ENCODE measurements at regions not wholly inside any gene's neighbourhood (a gene's known extent, or its start where the extent isn't known, plus 50 kb on each side); places are given as distances from the start of the nearest gene placed in this dataset.

GRCh38 chr11:94680426-94680825, 87.7 kb upstream of the AMOTL1 start:
- Histone ChIP-seq H4K20me1 (ENCODE audit: control insufficient read depth, extremely low read depth, insufficient read depth, low read length) (no peaks in the 10 kb centered on the region), H3K4me2 (ENCODE audit: extremely low read depth, insufficient read depth, low read length) (no peak overlapping the region), H3K9me3 (ENCODE audit: control insufficient read depth, insufficient read depth, low read depth, low read length) (no peaks in the 10 kb centered on the region), H3K27ac (ENCODE audit: insufficient read depth, low read length) (no peak overlapping the region), H3K27me3 (ENCODE audit: control insufficient read depth, insufficient read depth, low read length) (peaks cover 4% of the 10 kb centered on the region), H3K79me2 (ENCODE audit: control insufficient read depth, insufficient read depth, low read length) (no peaks in the 10 kb centered on the region), H3K36me3 (ENCODE audit: control insufficient read depth, insufficient read depth, low read length) (no peaks in the 10 kb centered on the region), H2AFZ (ENCODE audit: low read length) (no peak overlapping the region), H3K4me3 (replicated peaks in 1 of 4; ENCODE audit: control extremely low read depth in 1 of 4, insufficient read depth in 1 of 4, low read depth in 3 of 4, low read length in 4 of 4) (no peak overlapping the region), H3K9ac (ENCODE audit: insufficient read depth, low read length) (no peak overlapping the region), H3K4me1 (ENCODE audit: control insufficient read depth, extremely low read depth, insufficient read depth, low read length) (no peaks in the 10 kb centered on the region)
- DNase-seq (ENCODE audit: low read depth in 2 of 2), result no peak
- TF ChIP-seq CTCF (conservative IDR thresholded peaks at IDR 0.05 in 1 of 2, IDR thresholded peaks at IDR 0.05 in 1 of 2; ENCODE audit: low read depth in 1 of 2, low read length in 2 of 2) (no peak), EZH2 (IDR thresholded peaks at IDR 0.05; ENCODE audit: low read length, missing control alignments) (no peak)

- H3K27me3 ChIP-seq (ENCODE audit: control insufficient read depth, insufficient read depth, low read length), result peaks cover 4% of the 10 kb centered on the region
- no peaks in the 10 kb centered on the region for H3K79me2 ChIP-seq (ENCODE audit: control insufficient read depth, insufficient read depth, low read length)
- H3K36me3 ChIP-seq (ENCODE audit: control insufficient read depth, insufficient read depth, low read length), result no peaks in the 10 kb centered on the region
- no peak overlapping the region for H3K4me2 ChIP-seq (ENCODE audit: extremely low read depth, insufficient read depth, low read length)
- H3K27ac ChIP-seq (ENCODE audit: insufficient read depth, low read length), result no peak overlapping the region
- no peaks in the 10 kb centered on the region for H4K20me1 ChIP-seq (ENCODE audit: control insufficient read depth, extremely low read depth, insufficient read depth, low read length)
- DNase-seq (ENCODE audit: low read depth in 2 of 2), result no peak
- no peaks in the 10 kb centered on the region for H3K4me1 ChIP-seq (ENCODE audit: control insufficient read depth, extremely low read depth, insufficient read depth, low read length)
- no peak overlapping the region for H3K9ac ChIP-seq (ENCODE audit: insufficient read depth, low read length)
- TF ChIP-seq EZH2 (IDR thresholded peaks at IDR 0.05; ENCODE audit: low read length, missing control alignments) (no peak), CTCF (conservative IDR thresholded peaks at IDR 0.05 in 1 of 2, IDR thresholded peaks at IDR 0.05 in 1 of 2; ENCODE audit: low read depth in 1 of 2, low read length in 2 of 2) (no peak)
- H3K4me3 ChIP-seq (replicated peaks in 1 of 4; ENCODE audit: control extremely low read depth in 1 of 4, insufficient read depth in 1 of 4, low read depth in 3 of 4, low read length in 4 of 4), result no peak overlapping the region
- H3K9me3 ChIP-seq (ENCODE audit: control insufficient read depth, insufficient read depth, low read depth, low read length), result no peaks in the 10 kb centered on the region
- no peak overlapping the region for H2AFZ ChIP-seq (ENCODE audit: low read length)
Measured at GRCh38 chr11:94681140-94681539, 87.0 kb upstream of the AMOTL1 start.

GRCh38 chr11:94681852-94682251, 86.3 kb upstream of the AMOTL1 start:
- no peaks in the 10 kb centered on the region for H3K36me3 ChIP-seq (ENCODE audit: control insufficient read depth, insufficient read depth, low read length)
- no peak for DNase-seq (ENCODE audit: low read depth in 2 of 2)
- H3K4me3 ChIP-seq (replicated peaks in 1 of 4; ENCODE audit: control extremely low read depth in 1 of 4, insufficient read depth in 1 of 4, low read depth in 3 of 4, low read length in 4 of 4), result no peak overlapping the region

More at GRCh38 chr11:94681852-94682251, 86.3 kb upstream of the AMOTL1 start:
- no peaks in the 10 kb centered on the region for H3K4me1 ChIP-seq (ENCODE audit: control insufficient read depth, extremely low read depth, insufficient read depth, low read length)
- no peak overlapping the region for H3K4me2 ChIP-seq (ENCODE audit: extremely low read depth, insufficient read depth, low read length)
- no peaks in the 10 kb centered on the region for H4K20me1 ChIP-seq (ENCODE audit: control insufficient read depth, extremely low read depth, insufficient read depth, low read length)
- H3K27me3 ChIP-seq (ENCODE audit: control insufficient read depth, insufficient read depth, low read length), result peaks cover 4% of the 10 kb centered on the region
- no peak overlapping the region for H3K9ac ChIP-seq (ENCODE audit: insufficient read depth, low read length)
- H3K9me3 ChIP-seq (ENCODE audit: control insufficient read depth, insufficient read depth, low read depth, low read length), result no peaks in the 10 kb centered on the region
- H3K27ac ChIP-seq (ENCODE audit: insufficient read depth, low read length), result no peak overlapping the region
- no peak overlapping the region for H2AFZ ChIP-seq (ENCODE audit: low read length)
- H3K79me2 ChIP-seq (ENCODE audit: control insufficient read depth, insufficient read depth, low read length), result no peaks in the 10 kb centered on the region
- TF ChIP-seq CTCF (conservative IDR thresholded peaks at IDR 0.05 in 1 of 2, IDR thresholded peaks at IDR 0.05 in 1 of 2; ENCODE audit: low read depth in 1 of 2, low read length in 2 of 2) (no peak), EZH2 (IDR thresholded peaks at IDR 0.05; ENCODE audit: low read length, missing control alignments) (no peak)
